ENCODE measurements at regions not wholly inside any gene's neighbourhood (a gene's known extent, or its start where the extent isn't known, plus 50 kb on each side); places are given as distances from the start of the nearest gene placed in this dataset.

GRCh38 chr11:43164831-43165230, 147.0 kb upstream of the API5 start:
- TF ChIP-seq CTCF (IDR thresholded peaks at IDR 0.05; ENCODE audit: insufficient read depth, low read length): no peak
- no peak for TF ChIP-seq POLR2AphosphoS5 (IDR thresholded peaks at IDR 0.05; ENCODE audit: low read depth)
- TF ChIP-seq GABPA (IDR thresholded peaks at IDR 0.05; ENCODE audit: low read depth): no peak
- TF ChIP-seq REST (IDR thresholded peaks at IDR 0.05; ENCODE audit: insufficient replicate concordance, low read depth): no peak
- TF ChIP-seq SPI1 (IDR thresholded peaks at IDR 0.05; ENCODE audit: borderline replicate concordance, low read depth): no peak
